ENCODE measurements at regions not wholly inside any gene's neighbourhood (a gene's known extent, or its start where the extent isn't known, plus 50 kb on each side); places are given as distances from the start of the nearest gene placed in this dataset.
"Not testable (repeated sequence)": the region's sequence is repeated elsewhere in the genome, so short reads cannot be mapped to it uniquely, and the experiment has no call there.

DNA sequence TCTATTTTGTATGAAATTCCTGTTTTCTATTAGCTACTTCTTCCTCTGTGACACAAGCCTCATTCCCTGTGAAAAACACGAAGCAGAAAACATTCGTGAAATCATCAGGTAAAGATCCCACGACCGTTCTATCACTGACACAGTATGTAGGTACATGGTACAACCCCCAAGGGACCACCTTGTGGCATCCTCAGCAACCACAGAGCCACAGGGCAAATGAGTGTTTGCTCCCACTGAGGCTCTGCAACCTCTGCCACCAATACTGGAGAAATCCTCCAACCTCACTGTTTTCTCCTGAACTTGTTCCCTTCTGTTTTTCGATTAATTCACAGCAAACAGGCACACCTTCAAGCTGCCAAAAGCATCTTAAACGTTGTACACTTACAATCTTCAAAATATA, 83.7 kb upstream of the FBXO28 start:
- not testable (repeated sequence) for DNase-seq

DNA sequence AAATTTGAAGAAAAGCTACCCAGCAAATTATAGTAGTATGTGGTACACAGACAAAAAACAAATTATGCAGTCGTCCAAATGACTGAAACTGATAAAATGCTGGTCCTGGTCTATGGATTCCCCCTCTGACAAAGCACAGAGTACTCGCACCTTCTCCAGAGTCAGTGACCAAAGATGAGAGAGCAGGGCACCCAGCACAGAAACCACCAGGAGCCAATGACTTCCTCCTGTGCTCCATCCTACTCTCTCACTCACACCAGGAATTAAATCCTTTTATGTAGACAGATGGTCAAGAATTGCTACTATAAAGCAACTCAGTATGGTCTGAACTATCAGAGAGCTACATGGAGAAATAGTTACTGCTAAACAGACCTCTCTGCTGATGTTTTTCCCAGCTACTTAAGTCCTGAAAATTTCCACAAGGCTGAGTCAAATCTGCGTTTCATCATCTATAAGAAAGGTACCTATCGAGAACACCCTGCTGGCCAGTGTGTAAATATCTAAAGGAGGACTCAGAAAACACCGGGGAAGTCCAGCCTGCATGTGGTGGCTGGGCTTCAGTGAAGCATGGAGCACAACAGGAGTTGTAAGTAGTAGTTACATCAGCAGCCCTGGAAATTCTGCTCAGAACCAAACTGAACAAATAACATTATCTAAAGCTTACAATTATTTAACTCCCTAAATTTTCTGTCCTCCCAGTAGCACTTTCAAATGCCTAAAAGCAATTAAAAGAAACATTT, 84.5 kb upstream of the FBXO28 start:
- H3K4me3 Mint-ChIP-seq; DNase-seq; H3K36me3 Mint-ChIP-seq (ENCODE audit: low read depth); H3K9me3 Mint-ChIP-seq; H3K27ac Mint-ChIP-seq; H3K4me1 Mint-ChIP-seq (ENCODE audit: low read depth); H3K27me3 Mint-ChIP-seq (ENCODE audit: insufficient read depth): not testable (repeated sequence)

More for the DNA sequence above, 83.7 kb upstream of the FBXO28 start:
- H3K36me3 Mint-ChIP-seq (ENCODE audit: low read depth); H3K9me3 Mint-ChIP-seq; H3K4me3 Mint-ChIP-seq; H3K27ac Mint-ChIP-seq; H3K4me1 Mint-ChIP-seq (ENCODE audit: low read depth); H3K27me3 Mint-ChIP-seq (ENCODE audit: insufficient read depth): not testable (repeated sequence)

DNA sequence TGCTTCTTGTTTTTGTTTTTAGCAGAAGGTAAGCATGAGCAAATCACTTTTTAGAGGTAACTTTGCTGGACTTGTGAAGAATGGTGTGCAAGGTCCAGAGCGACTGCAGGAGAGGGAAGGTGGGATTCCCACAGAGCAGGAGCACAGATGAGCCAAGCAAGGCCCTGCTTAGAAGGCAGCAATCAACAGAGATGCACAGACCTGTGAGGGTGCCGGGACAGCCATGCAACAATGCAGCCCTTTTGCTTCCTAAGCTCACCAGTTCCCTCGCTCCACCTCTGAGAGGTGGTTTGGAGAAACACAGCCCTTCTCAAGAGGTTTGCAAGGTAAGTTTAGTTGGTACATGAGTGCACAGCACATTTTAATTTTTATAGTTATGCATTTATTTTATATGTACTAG, 85.1 kb upstream of the FBXO28 start:
- not testable (repeated sequence) for H3K36me3 Mint-ChIP-seq (ENCODE audit: low read depth); H3K27ac Mint-ChIP-seq; H3K4me1 Mint-ChIP-seq (ENCODE audit: low read depth); H3K27me3 Mint-ChIP-seq (ENCODE audit: insufficient read depth); DNase-seq; H3K4me3 Mint-ChIP-seq; H3K9me3 Mint-ChIP-seq

DNA sequence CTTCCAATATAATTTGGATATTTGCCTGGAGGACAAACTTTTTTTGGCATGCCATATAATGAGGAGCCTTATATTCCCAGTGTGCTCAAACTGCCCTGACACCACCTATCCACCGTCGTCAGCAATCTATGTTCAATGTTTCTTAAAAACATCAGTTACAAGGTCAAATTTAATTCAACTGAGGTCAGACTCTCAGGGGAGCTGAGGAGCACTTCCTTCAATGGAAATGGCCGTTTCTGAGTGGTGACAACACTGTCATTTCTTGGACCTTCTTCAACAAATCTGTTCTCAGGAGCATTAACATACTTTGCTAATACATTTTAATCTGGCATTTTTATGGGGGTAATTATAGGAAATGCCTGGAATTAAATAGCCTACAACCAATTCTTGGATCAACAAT, 90.8 kb upstream of the FBXO28 start:
- not testable (repeated sequence) for H3K36me3 Mint-ChIP-seq (ENCODE audit: low read depth); H3K27ac Mint-ChIP-seq

DNA sequence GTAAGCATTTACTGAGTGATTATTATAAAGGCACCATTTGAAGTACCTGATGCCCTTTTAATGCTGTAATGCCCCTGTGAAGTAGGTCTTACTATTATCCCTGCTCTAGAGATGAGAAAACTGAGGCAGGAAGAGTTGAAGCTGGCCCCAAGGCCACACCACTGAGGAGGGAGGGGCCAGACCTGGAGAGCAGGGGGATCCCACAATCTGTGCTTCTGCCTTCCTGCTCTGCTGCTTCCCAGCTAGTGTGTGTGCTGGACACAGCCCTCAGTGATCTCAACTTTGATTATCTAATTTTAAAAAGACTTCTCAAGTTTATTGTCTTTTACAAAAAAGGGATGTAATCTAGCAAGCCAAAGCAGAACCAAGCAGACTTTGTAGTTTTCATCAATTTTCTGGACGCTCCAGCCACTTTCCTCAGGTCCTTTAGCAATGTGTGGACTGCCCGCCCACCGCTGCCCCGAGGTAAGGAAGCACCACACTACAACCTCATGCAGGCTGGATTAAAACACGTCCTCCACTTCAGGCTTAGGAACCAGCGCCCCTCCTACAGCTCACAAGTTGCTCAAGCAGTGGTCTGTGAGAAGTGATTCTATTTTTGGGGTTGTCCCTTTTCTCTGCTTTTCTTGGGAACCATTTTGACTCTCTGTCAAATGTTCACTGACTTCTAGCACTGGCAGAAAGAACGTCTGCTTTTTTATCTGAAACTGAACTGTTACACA, 91.5 kb upstream of the FBXO28 start:
- H3K4me1 Mint-ChIP-seq (ENCODE audit: low read depth); H3K9me3 Mint-ChIP-seq; H3K36me3 Mint-ChIP-seq (ENCODE audit: low read depth); DNase-seq; H3K27me3 Mint-ChIP-seq (ENCODE audit: insufficient read depth); H3K27ac Mint-ChIP-seq; H3K4me3 Mint-ChIP-seq: not testable (repeated sequence)

More for the DNA sequence above, 90.8 kb upstream of the FBXO28 start:
- H3K4me3 Mint-ChIP-seq; H3K4me1 Mint-ChIP-seq (ENCODE audit: low read depth); H3K27me3 Mint-ChIP-seq (ENCODE audit: insufficient read depth); H3K9me3 Mint-ChIP-seq; DNase-seq: not testable (repeated sequence)

DNA sequence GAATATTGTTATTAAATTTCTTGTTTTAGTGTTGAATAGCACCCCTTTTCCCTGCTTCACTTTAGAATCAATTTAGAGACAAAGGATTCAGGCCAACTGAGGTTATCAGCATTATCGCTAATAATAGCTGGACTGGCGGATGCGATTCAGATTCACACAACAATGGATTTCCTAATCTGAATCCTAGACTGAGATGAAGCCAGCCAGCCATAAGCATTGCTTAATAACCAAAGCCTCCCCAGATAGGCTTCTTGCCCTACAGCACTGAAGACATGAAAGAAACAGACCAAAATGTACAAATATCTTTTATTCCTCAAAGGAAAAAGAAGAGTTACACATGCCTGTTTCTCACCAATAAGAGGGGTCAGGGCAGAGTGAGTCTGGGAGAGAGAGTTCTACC, 94.0 kb upstream of the FBXO28 start:
- H3K27me3 Mint-ChIP-seq (ENCODE audit: insufficient read depth); H3K4me3 Mint-ChIP-seq: not testable (repeated sequence)

DNA sequence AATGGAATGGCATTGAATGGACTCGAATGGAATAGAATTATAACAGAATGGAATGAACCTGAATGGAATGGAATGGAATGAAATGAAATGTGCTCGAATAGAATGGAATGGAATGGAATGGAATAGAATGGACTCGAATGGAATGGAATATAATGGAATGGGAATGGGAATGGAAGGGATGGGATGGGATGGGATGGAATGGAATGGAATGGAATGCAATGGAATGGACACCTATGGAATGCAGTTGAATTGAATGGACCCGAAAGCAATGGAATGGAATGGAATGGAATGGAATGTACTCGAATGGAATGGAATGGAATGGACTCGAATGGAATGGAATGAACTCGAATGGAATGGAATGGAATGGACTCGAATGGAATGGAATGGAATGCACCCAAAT, 98.1 kb upstream of the FBXO28 start:
- H3K4me1 Mint-ChIP-seq (ENCODE audit: low read depth); H3K4me3 Mint-ChIP-seq; DNase-seq; H3K9me3 Mint-ChIP-seq; H3K27ac Mint-ChIP-seq; H3K36me3 Mint-ChIP-seq (ENCODE audit: low read depth); H3K27me3 Mint-ChIP-seq (ENCODE audit: insufficient read depth): not testable (repeated sequence)

More for the DNA sequence above, 94.0 kb upstream of the FBXO28 start:
- not testable (repeated sequence) for H3K36me3 Mint-ChIP-seq (ENCODE audit: low read depth); H3K27ac Mint-ChIP-seq; H3K4me1 Mint-ChIP-seq (ENCODE audit: low read depth); DNase-seq; H3K9me3 Mint-ChIP-seq

DNA sequence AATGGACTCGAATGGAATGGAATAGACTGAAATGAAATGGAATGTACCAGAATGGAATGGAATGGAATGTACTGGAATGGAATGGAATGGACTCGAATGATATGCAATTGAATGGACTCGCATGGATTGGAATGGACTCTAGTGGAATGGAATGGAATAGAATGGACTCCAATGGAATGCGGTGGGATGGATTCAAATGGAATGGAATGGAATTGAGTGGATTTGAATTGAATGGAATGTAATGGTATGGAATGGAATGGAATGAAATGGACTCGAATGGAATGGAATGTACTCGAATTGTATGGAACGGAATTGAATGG, 99.6 kb upstream of the FBXO28 start:
- Mint-ChIP-seq H3K27me3 (ENCODE audit: insufficient read depth) (no peaks in the 10 kb centered on the region; the same call in 1 of the 2 replicates), H3K36me3 (ENCODE audit: low read depth) (no peaks in the 10 kb centered on the region; the same call in 1 of the 2 replicates), H3K9me3 (no peaks in the 10 kb centered on the region), H3K4me1 (ENCODE audit: low read depth) (no peaks in the 10 kb centered on the region), H3K27ac (no peak overlapping the region), H3K4me3 (no peak overlapping the region)
- no peak for DNase-seq
- TF ChIP-seq, protein P1, sequence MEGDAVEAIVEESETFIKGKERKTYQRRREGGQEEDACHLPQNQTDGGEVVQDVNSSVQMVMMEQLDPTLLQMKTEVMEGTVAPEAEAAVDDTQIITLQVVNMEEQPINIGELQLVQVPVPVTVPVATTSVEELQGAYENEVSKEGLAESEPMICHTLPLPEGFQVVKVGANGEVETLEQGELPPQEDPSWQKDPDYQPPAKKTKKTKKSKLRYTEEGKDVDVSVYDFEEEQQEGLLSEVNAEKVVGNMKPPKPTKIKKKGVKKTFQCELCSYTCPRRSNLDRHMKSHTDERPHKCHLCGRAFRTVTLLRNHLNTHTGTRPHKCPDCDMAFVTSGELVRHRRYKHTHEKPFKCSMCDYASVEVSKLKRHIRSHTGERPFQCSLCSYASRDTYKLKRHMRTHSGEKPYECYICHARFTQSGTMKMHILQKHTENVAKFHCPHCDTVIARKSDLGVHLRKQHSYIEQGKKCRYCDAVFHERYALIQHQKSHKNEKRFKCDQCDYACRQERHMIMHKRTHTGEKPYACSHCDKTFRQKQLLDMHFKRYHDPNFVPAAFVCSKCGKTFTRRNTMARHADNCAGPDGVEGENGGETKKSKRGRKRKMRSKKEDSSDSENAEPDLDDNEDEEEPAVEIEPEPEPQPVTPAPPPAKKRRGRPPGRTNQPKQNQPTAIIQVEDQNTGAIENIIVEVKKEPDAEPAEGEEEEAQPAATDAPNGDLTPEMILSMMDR (IDR thresholded peaks at IDR 0.05), result no peak

DNA sequence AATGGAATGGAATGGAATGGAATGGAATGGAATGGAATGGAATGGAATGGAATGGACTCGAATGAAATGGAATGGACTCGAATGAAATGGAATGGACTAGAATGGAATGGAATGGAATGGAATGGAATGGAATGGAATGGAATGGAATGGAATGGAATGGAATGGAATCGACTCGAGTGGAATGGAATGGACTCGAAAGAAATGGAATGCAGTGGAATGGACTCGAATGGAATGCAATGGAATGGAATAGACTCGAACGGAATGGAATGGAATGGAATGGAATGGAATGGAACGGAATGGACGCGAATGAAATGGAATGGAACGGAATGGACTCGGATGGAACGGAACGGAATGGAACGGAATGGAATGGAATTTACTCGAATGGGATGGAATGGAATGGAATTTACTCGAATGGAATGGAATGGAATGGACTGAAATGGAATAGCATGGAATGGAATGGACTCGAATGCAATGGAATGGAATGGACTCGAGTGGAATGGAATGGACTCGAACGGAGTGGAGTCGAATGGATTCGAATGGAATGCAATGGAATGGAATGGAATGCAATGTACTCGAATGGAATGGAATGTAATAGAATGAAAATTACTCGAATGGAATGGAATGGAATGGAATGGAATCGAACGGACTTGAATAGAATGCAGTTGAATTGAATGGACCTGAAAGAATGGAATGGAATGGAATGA, 100.1 kb upstream of the FBXO28 start:
- H3K36me3 Mint-ChIP-seq (ENCODE audit: low read depth); H3K4me3 Mint-ChIP-seq; H3K9me3 Mint-ChIP-seq; H3K4me1 Mint-ChIP-seq (ENCODE audit: low read depth); H3K27me3 Mint-ChIP-seq (ENCODE audit: insufficient read depth); H3K27ac Mint-ChIP-seq; DNase-seq: not testable (repeated sequence)

DNA sequence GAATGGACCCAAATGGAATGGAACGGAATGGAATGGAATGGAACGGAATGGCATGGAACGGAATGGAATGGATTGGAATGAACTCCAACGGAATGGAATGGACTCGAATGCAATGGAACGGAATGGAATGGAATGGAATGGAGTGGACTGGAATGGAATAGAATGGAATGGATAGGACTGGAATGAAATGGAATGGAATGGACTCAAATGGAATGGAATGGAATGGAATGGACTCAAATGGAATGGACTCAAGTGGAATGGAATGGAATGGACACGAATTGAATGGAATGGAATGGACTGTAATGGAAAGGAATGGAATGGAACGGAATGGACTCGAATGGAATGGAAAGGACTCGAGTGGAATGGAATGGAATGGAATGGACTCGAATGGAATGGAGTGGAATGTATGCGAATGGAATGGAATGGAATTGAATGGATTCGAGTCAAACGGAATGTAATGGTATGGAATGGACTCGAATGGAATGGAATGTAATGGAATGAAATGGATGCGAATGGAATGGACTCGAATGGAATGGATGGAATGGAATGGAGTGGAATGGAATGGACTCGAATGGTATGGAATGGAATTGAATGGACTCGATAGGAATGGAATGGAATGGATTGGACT, 101.0 kb upstream of the FBXO28 start:
- not testable (repeated sequence) for H3K27me3 Mint-ChIP-seq (ENCODE audit: insufficient read depth); DNase-seq; H3K4me1 Mint-ChIP-seq (ENCODE audit: low read depth); H3K27ac Mint-ChIP-seq; H3K4me3 Mint-ChIP-seq; H3K9me3 Mint-ChIP-seq
- peaks cover 10% of the 10 kb centered on the region for H3K36me3 Mint-ChIP-seq (ENCODE audit: low read depth)

DNA sequence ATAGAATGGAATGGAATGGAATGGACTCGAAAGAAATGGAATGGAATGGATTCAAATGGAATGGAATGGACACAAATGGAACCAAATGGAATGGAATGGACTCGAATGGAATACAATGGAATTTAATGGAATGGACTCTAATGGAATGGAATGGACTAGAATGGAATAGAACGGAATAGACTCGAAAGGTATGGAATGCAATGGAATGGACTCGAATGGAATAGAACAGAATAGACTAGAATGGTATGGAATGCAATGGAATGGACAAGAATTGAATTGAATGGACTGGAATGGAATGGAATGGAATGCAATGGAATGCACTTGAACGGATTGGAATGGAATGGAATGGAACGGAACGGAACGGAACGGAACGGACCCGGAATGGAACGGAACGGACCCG, 101.7 kb upstream of the FBXO28 start:
- not testable (repeated sequence) for H3K27me3 Mint-ChIP-seq (ENCODE audit: insufficient read depth); H3K9me3 Mint-ChIP-seq

DNA sequence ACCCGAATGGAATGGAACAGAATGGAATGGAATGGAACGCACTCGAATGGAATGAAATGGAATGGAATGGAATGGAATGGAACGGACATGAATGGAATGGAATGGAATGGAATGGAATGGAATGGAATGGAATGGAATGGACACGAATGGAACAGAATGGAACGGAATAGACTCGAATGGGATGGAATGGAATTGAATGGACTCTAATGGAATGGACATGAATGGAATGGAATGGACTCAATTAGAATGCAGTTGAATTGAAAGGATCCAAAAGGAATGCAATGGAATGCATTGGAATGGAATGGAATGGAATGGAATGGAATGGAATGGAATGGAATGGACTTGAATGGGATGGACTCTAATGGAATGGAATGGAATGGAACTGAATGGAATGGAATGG, 102.2 kb upstream of the FBXO28 start:
- not testable (repeated sequence) for H3K4me3 Mint-ChIP-seq; DNase-seq; H3K4me1 Mint-ChIP-seq (ENCODE audit: low read depth); H3K27ac Mint-ChIP-seq; H3K27me3 Mint-ChIP-seq (ENCODE audit: insufficient read depth); H3K9me3 Mint-ChIP-seq
- peaks cover 14% of the 10 kb centered on the region for H3K36me3 Mint-ChIP-seq (ENCODE audit: low read depth)

More for the DNA sequence above, 101.7 kb upstream of the FBXO28 start:
- not testable (repeated sequence) for DNase-seq; H3K4me1 Mint-ChIP-seq (ENCODE audit: low read depth); H3K4me3 Mint-ChIP-seq; H3K27ac Mint-ChIP-seq
- peaks cover 14% of the 10 kb centered on the region for H3K36me3 Mint-ChIP-seq (ENCODE audit: low read depth)
